Hepatocyte (in vitro differentiated cells): ENCODE measurements at regions not wholly inside any gene's neighbourhood (a gene's known extent, or its start where the extent isn't known, plus 50 kb on each side); places are given as distances from the start of the nearest gene placed in this dataset.

Experiments
- CTCF ChIP-seq: fragments of 200-600 bp; sonication (generic); IDR thresholded peaks from 2 replicates; pipeline ENCODE4 v1.5.1; 2016; ENCODE audit warnings: antibody characterized with exemption, mild to moderate bottlenecking; ENCODE audit not compliant: poor library complexity
- EZH2 ChIP-seq: fragments of 200-600 bp; sonication (generic); IDR thresholded peaks from 2 replicates; pipeline ENCODE4 v1.6.1; 2016; ENCODE audit warnings: antibody characterized with exemption, mild to moderate bottlenecking, borderline replicate concordance

DNA sequence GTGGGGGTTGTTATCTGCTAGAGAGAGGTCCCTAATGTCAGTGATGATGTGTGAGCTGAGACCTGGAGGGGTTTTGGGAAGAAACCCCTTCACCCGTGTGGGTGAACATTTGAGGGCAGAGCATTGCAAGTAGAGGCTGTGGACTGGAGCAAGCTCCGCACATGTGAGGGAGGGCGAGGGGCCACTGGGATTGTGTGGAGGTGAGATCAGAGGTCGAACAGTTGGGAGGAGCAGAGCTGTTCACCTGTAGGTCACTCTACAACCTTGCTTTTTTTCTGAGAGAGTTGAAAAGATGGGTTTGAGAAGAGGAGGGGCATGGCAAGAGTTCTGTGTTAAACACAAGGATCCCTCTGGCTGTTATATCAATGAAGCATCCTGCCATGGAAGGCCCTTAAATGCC, 480.4 kb upstream of the ZNF608 start:
- TF ChIP-seq EZH2 = no peak
- no peak for TF ChIP-seq CTCF
